ENCODE measurements at regions not wholly inside any gene's neighbourhood (a gene's known extent, or its start where the extent isn't known, plus 50 kb on each side); places are given as distances from the start of the nearest gene placed in this dataset.

- TF ChIP-seq CTCF (IDR thresholded peaks at IDR 0.05) (no peak), EP300 (IDR thresholded peaks at IDR 0.05) (no peak), POLR2AphosphoS5 (IDR thresholded peaks at IDR 0.05) (no peak)
Observed at GRCh38 chr3:157919319-157919887, 186.8 kb downstream of the SHOX2 start.

All from gastroesophageal sphincter (tissue), 3 donors.